AG10803 (cell line): ENCODE measurements at regions not wholly inside any gene's neighbourhood (a gene's known extent, or its start where the extent isn't known, plus 50 kb on each side); places are given as distances from the start of the nearest gene placed in this dataset.
A peak's percentile ranks its signal among the peaks of the same experiment; 100 is the strongest.

Source experiments
- DNase-seq: peaks from one replicate; pipeline ENCODE4 v3.0.0; 2010; ENCODE audit warnings: low read depth
- H3K4me3 ChIP-seq: 2 replicates; pipeline ENCODE4 v1.5.1; 2011; ENCODE audit warnings: mild to moderate bottlenecking, low read length, control low read depth
- CTCF ChIP-seq: conservative IDR thresholded peaks from 2 replicates; pipeline ENCODE4 v1.5.1; 2011; ENCODE audit warnings: mild to moderate bottlenecking, low read length, control low read depth, inconsistent platforms

GRCh38 chr6:113762641-113763040, 94.5 kb upstream of the MARCKS start:
- TF ChIP-seq CTCF: no peak
- peak; percentile 17 for DNase-seq
- no peak overlapping the region for H3K4me3 ChIP-seq

GRCh38 chr6:113763311-113763766, 93.8 kb upstream of the MARCKS start:
- H3K4me3 ChIP-seq: no peak overlapping the region
- TF ChIP-seq CTCF: no peak
- DNase-seq: no peak

GRCh38 chr6:113763876-113764275, 93.3 kb upstream of the MARCKS start:
- DNase-seq: peak; percentile 60
- no peak overlapping the region for H3K4me3 ChIP-seq
- TF ChIP-seq CTCF: no peak

- no peak for TF ChIP-seq CTCF
- no peak overlapping the region for H3K4me3 ChIP-seq
- DNase-seq: no peak
Observed at GRCh38 chr6:113765909-113766308, 91.2 kb upstream of the MARCKS start.

- TF ChIP-seq CTCF: no peak
- no peak for DNase-seq
- H3K4me3 ChIP-seq: no peak overlapping the region
Observed at GRCh38 chr6:113767985-113768384, 89.2 kb upstream of the MARCKS start.

- TF ChIP-seq CTCF: no peak
Observed at GRCh38 chr6:113772961-113773360, 84.2 kb upstream of the MARCKS start.

GRCh38 chr6:113774127-113774825, 82.9 kb upstream of the MARCKS start:
- TF ChIP-seq CTCF: no peak
- no peak overlapping the region for H3K4me3 ChIP-seq
- peak; percentile 78 for DNase-seq

More at GRCh38 chr6:113772961-113773360, 84.2 kb upstream of the MARCKS start:
- H3K4me3 ChIP-seq: no peak overlapping the region
- no peak for DNase-seq
